ENCODE measurements at regions not wholly inside any gene's neighbourhood (a gene's known extent, or its start where the extent isn't known, plus 50 kb on each side); places are given as distances from the start of the nearest gene placed in this dataset.

DNA sequence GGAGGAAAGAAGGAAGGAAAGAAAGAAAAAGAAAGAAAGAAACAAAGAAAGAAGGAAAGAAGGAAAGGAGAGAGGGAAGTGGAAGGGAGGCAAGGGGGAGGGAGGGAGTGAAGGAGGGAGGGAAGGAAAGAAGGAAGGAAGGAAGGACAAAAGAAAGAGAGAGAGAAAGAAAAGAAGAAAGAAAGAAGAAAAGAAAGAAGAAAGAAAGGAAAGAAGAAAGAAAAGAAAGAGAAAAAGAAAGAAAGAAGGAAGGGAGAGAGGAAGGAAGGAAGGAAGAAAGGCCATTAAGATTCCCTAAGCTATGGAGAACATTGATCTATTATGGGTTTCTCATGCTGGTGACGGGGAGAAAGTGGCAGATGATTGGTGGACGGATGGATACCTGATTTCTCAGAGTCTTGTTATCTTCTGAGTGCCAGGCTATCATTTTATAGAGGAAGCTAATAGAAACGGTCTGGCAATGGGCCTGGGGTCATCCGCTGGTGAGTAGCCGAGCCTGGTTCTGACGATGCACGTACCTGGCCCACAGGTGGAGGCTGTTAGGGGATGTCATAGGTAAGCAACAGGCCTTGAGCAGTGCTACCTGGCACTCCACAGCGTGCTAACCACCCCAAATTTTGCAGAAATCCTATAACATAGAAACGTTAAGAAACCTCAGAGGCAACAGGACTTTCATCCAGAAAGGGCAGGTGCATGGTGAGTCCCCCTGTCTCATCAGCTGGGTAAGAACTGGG is 142.9 kb downstream of the SHOX start:
- TF ChIP-seq EP300 (IDR thresholded peaks at IDR 0.05): no peak
- TF ChIP-seq, protein P1, sequence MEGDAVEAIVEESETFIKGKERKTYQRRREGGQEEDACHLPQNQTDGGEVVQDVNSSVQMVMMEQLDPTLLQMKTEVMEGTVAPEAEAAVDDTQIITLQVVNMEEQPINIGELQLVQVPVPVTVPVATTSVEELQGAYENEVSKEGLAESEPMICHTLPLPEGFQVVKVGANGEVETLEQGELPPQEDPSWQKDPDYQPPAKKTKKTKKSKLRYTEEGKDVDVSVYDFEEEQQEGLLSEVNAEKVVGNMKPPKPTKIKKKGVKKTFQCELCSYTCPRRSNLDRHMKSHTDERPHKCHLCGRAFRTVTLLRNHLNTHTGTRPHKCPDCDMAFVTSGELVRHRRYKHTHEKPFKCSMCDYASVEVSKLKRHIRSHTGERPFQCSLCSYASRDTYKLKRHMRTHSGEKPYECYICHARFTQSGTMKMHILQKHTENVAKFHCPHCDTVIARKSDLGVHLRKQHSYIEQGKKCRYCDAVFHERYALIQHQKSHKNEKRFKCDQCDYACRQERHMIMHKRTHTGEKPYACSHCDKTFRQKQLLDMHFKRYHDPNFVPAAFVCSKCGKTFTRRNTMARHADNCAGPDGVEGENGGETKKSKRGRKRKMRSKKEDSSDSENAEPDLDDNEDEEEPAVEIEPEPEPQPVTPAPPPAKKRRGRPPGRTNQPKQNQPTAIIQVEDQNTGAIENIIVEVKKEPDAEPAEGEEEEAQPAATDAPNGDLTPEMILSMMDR (IDR thresholded peaks at IDR 0.05): no peak
- TF ChIP-seq POLR2AphosphoS5 (IDR thresholded peaks at IDR 0.05): no peak

All from upper lobe of left lung (tissue), 4 donors.